A673 (cell line): ENCODE measurements at regions not wholly inside any gene's neighbourhood (a gene's known extent, or its start where the extent isn't known, plus 50 kb on each side); places are given as distances from the start of the nearest gene placed in this dataset.

ENCODE experiments used
- EZH2 ChIP-seq: fragments of 200-600 bp; sonication (generic); IDR thresholded peaks from 2 replicates; pipeline ENCODE4 v1.6.1; 2017; ENCODE audit warnings: borderline replicate concordance, low read depth, mild to moderate bottlenecking, mixed read lengths, antibody characterized with exemption, low read length; ENCODE audit not compliant: poor library complexity, severe bottlenecking
- TF ChIP-seq, protein P1 (sequence below): fragments of 300-800, 200-600 bp; sonication (generic); conservative IDR thresholded peaks from 2 replicates; pipeline ENCODE4 v1.5.1; 2017; ENCODE audit warnings: low read depth, mild to moderate bottlenecking, antibody characterized with exemption, low read length, moderate library complexity, mixed read lengths

DNA sequence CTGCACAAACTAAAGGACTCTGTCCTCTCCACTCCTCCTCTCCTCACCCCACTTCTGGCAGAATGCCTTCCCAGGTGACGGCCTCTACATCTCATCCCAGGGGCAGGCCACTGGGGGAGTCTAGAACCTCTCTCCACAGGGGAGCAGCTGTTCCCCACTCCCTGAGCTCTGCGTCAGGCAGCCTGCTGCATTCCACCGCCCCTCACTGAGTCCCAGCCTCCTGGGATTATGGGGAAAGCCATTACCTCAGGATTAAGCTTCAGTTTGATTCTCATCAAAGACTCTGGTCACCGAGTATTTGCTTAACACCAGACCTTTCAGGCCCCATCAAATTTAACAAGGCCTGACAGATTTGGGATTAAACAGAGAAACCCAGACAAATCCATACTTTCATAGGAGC, 405.9 kb downstream of the NXPE2 start:
- TF ChIP-seq, protein P1, sequence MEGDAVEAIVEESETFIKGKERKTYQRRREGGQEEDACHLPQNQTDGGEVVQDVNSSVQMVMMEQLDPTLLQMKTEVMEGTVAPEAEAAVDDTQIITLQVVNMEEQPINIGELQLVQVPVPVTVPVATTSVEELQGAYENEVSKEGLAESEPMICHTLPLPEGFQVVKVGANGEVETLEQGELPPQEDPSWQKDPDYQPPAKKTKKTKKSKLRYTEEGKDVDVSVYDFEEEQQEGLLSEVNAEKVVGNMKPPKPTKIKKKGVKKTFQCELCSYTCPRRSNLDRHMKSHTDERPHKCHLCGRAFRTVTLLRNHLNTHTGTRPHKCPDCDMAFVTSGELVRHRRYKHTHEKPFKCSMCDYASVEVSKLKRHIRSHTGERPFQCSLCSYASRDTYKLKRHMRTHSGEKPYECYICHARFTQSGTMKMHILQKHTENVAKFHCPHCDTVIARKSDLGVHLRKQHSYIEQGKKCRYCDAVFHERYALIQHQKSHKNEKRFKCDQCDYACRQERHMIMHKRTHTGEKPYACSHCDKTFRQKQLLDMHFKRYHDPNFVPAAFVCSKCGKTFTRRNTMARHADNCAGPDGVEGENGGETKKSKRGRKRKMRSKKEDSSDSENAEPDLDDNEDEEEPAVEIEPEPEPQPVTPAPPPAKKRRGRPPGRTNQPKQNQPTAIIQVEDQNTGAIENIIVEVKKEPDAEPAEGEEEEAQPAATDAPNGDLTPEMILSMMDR = no peak
- no peak for TF ChIP-seq EZH2
